ENCODE measurements at regions not wholly inside any gene's neighbourhood (a gene's known extent, or its start where the extent isn't known, plus 50 kb on each side); places are given as distances from the start of the nearest gene placed in this dataset.
"Not testable (repeated sequence)": the region's sequence is repeated elsewhere in the genome, so short reads cannot be mapped to it uniquely, and the experiment has no call there.

DNA sequence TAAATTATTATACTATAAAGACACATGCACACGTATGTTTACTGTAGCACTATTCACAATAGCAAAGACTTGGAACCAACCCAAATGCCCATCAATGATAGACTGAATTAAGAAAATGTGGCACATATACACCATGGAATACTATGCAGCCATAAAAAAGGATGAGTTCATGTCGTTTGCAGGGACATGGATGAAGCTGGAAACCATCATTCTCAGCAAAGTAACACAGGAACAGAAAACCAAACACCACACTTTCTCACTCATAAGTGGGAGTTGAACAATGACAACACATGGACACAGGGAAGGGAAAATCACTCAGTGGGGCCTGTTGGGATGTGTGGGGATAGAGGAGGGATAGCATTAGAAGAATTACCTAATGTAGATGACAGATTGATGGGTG lies 163.0 kb downstream of the CCDC71L start:
- TF ChIP-seq, protein P1, sequence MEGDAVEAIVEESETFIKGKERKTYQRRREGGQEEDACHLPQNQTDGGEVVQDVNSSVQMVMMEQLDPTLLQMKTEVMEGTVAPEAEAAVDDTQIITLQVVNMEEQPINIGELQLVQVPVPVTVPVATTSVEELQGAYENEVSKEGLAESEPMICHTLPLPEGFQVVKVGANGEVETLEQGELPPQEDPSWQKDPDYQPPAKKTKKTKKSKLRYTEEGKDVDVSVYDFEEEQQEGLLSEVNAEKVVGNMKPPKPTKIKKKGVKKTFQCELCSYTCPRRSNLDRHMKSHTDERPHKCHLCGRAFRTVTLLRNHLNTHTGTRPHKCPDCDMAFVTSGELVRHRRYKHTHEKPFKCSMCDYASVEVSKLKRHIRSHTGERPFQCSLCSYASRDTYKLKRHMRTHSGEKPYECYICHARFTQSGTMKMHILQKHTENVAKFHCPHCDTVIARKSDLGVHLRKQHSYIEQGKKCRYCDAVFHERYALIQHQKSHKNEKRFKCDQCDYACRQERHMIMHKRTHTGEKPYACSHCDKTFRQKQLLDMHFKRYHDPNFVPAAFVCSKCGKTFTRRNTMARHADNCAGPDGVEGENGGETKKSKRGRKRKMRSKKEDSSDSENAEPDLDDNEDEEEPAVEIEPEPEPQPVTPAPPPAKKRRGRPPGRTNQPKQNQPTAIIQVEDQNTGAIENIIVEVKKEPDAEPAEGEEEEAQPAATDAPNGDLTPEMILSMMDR (IDR thresholded peaks at IDR 0.05) = not testable (repeated sequence)
- not testable (repeated sequence) for TF ChIP-seq POLR2A (IDR thresholded peaks at IDR 0.05)
